H7 (cell line): ENCODE measurements at regions not wholly inside any gene's neighbourhood (a gene's known extent, or its start where the extent isn't known, plus 50 kb on each side); places are given as distances from the start of the nearest gene placed in this dataset.

Experiments
- DNase-seq: peaks from one replicate; pipeline ENCODE4 v3.0.0; 2012
- H3K27me3 ChIP-seq: 2 replicates; pipeline ENCODE4 v1.6.0; 2011; ENCODE audit warnings: mild to moderate bottlenecking, low read length; ENCODE audit not compliant: control insufficient read depth, insufficient read depth
- H3K36me3 ChIP-seq: replicated peaks from 2 replicates; pipeline ENCODE4 v1.5.1; 2011; ENCODE audit warnings: low read length; ENCODE audit not compliant: control insufficient read depth, insufficient read depth
- H3K4me3 ChIP-seq: 2 replicates; pipeline ENCODE4 v1.5.1; 2011; ENCODE audit warnings: low read depth, mild to moderate bottlenecking, control low read depth, low read length, moderate library complexity; ENCODE audit not compliant: insufficient read depth

DNA sequence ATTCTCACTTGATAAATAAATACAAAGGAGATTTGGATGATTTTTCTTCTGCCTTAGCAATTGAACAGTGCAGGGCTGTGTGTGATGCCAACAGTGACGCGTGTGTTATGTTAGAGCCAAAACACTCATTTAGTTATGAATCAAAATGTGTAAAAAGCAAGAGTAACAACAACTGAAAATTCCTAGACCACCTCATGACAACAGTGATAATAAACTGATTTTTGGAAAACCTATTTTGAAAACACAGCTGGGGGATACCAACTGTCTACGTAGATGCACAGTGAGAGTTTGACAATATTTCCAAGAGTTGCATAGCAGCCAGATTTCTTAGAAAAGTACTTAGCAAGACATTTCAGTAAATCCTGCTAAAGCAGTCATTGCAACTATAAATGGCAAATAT is 323.9 kb downstream of the GALR1 start:
- H3K27me3 ChIP-seq, result no peaks in the 10 kb centered on the region
- no peak overlapping the region for H3K4me3 ChIP-seq
- DNase-seq, result no peak
- H3K36me3 ChIP-seq, result no peaks in the 10 kb centered on the region

DNA sequence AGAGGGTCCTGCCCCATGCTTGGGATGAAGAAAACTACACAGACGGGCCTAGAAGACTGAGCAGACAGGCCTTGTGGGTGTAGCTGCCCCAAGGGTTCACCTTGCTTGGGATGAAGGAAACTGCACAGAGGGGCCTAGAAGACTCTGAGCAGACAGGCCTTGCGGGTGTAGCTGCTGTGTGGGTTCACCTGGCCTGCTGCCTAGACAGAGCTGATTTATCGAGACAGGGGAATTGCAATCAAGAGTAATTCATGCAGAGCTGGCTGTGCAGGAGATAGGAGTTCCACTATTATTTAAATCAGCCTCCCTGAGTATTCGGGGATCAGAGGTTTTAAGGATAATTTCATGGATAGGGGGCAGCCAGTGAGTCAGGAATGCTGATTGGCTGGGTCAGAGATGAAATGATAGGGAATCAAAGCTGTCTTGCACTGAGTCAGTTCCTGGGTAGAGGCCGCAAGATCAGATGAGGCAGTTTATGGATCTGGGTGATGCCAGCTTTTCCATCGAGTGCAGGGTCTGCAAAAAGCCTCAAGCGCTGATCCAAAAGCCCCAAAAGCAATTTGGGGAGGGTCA is 341.4 kb downstream of the GALR1 start:
- Histone ChIP-seq H3K36me3 (no peaks in the 10 kb centered on the region), H3K27me3 (no peaks in the 10 kb centered on the region), H3K4me3 (no peak overlapping the region)
- DNase-seq, result no peak

DNA sequence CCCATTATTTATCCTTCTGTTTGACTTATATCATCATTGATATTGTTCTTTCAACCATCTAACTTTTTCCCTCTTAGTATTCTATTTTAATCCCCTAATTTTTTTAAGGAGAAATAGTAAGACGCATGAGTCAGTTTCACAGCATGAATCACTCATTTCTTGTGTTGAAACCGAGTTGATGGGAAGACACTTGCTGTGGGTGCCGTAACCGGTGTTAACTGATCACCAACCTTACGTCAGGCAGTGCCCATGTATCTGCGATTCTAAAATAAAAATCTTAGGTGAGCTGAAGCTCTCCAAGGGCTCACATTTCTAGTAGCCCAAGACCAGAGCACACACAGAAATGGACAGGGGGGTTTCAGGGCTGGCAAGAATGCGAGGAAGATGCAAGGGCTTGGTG is 348.1 kb downstream of the GALR1 start:
- no peak overlapping the region for H3K4me3 ChIP-seq
- no peaks in the 10 kb centered on the region for H3K36me3 ChIP-seq
- no peaks in the 10 kb centered on the region for H3K27me3 ChIP-seq
- no peak for DNase-seq

DNA sequence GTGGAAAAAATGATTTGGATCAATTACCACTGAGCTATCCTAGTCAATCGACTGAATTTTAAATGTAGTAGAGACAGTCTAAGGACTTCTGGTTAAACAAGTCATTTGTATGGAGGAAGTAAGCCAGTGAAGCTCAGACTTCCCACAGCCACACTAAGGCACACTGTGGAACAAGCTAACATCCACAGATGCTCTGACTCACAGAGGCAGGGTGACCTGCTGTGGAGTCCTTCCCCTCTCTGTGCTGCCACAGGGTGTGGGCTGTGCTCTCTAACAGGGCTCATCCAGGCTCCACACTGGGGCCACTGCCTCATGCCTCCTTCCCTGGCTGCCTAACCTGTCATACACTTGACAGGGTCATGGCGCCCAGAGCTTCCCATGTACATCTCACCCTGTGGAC is 351.0 kb downstream of the GALR1 start:
- H3K36me3 ChIP-seq, result no peaks in the 10 kb centered on the region

DNA sequence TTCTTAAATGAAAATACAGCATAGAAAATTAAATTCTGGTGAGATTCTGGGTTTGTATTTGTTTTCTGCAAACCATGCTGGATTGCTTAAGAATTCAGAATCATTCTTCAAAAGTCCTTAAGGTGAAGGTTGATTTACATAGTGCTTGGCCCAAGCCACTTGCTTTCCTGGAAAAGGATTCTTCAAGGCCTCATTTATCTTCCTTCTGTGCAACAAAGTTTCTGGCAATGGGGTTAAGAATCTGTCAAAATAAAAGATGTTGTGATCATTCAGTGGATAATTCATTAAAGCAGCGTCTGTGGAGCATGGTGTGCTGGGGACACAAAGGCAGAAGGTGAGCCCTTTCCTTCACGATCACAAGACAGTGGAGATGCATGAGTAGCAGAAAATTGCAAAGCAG is 351.9 kb downstream of the GALR1 start:
- Histone ChIP-seq H3K36me3 (no peaks in the 10 kb centered on the region), H3K4me3 (no peak overlapping the region), H3K27me3 (no peaks in the 10 kb centered on the region)
- DNase-seq, result no peak

More for the DNA sequence above, 351.0 kb downstream of the GALR1 start:
- no peak for DNase-seq
- Histone ChIP-seq H3K27me3 (no peaks in the 10 kb centered on the region), H3K4me3 (no peak overlapping the region)

DNA sequence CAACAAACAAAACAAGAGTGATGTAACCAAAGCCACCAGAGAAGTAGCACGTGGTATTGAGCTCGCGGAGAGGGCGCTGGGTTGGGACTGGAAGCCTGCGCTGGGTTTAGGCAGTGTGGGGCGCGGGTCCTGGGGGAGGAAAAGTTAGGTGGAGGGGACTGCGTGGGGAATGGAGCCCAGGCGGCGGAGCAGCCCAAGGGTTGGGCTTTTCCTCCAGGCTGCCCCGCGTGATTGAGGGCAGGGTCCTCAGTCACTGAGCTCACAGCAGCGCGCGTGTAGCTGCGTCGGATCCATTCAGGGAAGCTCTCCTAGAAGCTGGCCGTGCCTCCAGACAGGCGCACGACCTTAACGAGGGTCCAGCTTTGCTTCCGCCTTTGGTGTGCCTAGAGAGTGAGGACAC is 357.4 kb downstream of the GALR1 start:
- Histone ChIP-seq H3K4me3 (no peak overlapping the region), H3K36me3 (no peaks in the 10 kb centered on the region), H3K27me3 (no peaks in the 10 kb centered on the region; the same call in 1 of the 2 replicates)
- no peak for DNase-seq

DNA sequence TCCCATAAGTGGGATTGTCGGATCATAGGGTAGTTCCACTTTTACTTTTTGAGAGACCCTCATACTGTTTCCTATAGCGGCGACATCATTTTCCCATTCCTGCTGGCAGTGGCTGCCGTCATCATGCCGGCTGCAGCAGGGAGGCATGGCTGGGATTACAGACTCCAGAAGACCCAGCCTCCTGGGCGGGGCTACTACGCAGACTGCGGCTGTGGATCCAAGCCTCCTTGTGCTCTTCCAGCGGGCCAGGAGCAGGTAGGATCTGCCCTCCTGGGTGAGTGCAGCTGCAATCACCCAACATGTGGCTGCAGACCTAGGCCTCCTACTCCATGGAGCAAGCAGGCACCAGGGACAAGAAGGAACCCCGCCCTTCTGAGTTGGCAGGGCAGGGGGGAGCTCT is 359.2 kb downstream of the GALR1 start:
- no peaks in the 10 kb centered on the region; the same call in 1 of the 2 replicates for H3K27me3 ChIP-seq
- peak; percentile 61 for DNase-seq

DNA sequence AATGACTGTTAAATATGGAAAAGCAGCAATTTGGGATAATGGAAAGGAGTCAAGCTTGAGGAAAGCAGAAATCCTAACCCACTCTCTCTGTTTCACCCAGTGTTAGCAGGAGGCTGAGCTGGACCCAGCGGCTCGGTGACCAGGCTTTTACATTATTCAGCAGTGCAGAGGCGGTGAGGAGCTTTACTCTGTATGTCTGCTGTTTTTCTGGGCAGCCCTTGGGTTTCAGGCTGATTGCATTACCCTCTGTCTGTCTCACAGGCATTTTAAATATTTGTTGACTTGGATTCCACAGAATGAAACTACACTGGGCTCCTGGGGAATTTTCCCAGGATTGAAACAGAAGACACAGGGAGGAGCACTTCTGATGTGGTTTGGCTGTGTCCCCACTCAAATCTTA is 368.0 kb downstream of the GALR1 start:
- Histone ChIP-seq H3K27me3 (no peaks in the 10 kb centered on the region), H3K36me3 (no peaks in the 10 kb centered on the region), H3K4me3 (no peak overlapping the region)
- no peak for DNase-seq

More for the DNA sequence above, 359.2 kb downstream of the GALR1 start:
- Histone ChIP-seq H3K36me3 (no peaks in the 10 kb centered on the region), H3K4me3 (no peak overlapping the region)

DNA sequence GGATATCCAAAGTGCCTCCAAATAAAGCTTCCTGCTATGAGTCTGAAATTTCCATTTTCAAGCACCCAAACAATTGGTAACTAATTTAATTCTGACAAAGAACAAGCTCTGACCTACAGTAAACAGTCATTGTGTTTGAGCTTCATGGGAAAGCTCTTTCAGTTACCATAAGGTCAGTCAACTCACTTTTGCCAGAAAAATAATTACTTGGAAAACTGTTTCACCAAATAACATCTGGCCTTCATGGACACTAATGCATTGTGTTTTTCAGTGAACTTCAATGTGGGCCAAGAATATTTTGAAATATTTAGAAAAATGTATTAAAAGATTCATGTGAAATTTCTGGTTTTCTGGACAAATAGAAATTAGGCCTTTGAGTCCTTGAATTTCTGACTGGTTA is 369.9 kb downstream of the GALR1 start:
- Histone ChIP-seq H3K4me3 (no peak overlapping the region), H3K27me3 (no peaks in the 10 kb centered on the region), H3K36me3 (no peaks in the 10 kb centered on the region)
- DNase-seq, result no peak

DNA sequence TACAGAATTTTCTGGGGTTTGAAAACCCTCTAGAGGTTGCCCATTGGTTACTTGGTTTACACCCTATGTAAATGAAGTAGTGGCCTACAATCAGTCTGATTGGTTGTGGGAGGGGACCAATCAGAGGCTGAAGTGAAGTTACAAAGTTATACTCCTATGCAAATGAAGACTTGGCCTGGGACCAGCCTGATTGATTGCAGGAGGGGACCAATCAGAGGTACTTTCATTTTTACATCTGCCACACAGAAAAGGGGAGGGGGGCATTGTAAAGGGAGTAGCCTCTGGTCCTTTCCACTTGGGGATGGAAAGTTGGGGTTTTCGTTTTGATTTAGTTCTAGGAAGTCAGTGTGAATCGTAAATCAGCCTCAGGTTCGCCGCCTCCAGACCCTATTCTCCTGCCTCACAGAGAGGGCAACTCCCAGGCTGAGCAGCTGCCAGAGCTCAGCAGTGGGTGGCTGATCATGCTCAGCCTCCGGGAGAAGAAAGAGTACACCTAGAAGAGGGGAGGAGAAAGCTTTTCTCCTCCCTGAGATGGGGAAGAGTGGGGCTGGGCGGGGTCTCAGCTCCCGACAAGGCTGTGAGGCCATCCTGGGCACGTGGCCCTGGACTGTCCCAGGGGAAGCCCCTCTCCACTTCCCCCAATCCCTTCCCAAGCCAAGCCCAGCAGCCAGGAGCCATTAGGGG is 372.5 kb downstream of the GALR1 start:
- no peak for DNase-seq

DNA sequence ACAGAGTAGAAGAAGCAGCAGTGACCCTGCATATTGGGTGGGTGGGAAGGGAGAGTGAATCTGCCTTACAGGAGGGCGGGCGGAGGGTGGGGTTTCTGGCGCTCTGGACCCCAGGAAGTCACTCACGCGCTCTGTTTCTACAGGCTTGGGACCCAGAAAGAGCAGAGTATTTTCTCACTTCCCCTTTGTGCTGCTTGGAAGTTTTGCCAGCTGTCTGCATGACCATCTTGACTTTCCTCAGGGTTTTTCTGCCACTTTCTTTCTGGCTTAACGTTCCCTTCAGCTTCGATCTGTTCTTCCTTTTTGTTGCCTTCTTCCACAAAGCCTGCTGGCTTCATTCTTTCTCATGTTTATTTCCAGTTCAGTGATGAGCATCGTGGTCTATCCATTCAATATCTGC is 383.1 kb downstream of the GALR1 start:
- Histone ChIP-seq H3K36me3 (no peaks in the 10 kb centered on the region), H3K4me3 (no peak overlapping the region), H3K27me3 (no peaks in the 10 kb centered on the region)
- no peak for DNase-seq

More for the DNA sequence above, 372.5 kb downstream of the GALR1 start:
- H3K4me3 ChIP-seq, result no peak overlapping the region
- H3K36me3 ChIP-seq, result no peaks in the 10 kb centered on the region
- H3K27me3 ChIP-seq, result no peaks in the 10 kb centered on the region

DNA sequence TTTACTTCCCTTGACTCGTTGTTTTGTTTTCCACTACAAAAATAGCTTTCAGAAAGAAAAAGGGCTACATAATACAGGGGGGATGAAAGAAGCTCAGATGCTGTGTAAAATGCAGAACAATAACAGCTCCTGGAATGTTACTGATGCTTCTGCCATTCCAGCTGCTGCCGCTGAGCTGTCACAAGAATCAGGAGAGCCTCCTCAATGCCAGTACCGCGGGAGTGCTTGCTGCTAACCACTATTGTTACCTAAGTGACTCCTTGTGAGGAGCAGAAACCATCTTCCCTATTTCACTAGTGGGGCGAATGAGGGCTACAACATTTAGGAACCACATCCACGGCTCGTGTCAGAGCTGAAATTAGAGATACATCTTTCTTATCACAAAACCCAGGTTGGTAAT is 384.8 kb downstream of the GALR1 start:
- DNase-seq, result no peak
- Histone ChIP-seq H3K4me3 (no peak overlapping the region), H3K36me3 (no peaks in the 10 kb centered on the region), H3K27me3 (no peaks in the 10 kb centered on the region)

DNA sequence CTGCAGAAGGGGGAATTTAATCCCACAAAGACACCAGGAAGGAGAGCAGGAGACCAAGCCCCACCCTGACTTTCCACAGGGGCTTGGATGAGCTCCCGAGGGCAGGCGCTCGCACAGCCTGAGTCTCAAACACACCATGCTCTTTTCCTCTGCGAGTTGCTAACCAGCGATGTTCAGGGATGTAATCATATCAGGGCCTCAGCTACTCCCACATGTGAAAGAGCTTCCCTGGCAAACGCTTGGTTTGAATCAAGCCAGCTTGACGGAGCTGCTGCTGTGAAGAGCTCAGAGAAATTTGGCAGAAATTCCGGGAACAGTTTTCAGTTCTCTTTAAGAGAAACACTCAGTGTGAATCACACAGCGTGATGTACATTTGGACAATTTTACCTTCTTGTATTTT is 385.8 kb downstream of the GALR1 start:
- no peaks in the 10 kb centered on the region for H3K27me3 ChIP-seq
- no peak for DNase-seq
- H3K36me3 ChIP-seq, result no peaks in the 10 kb centered on the region
- H3K4me3 ChIP-seq, result no peak overlapping the region

DNA sequence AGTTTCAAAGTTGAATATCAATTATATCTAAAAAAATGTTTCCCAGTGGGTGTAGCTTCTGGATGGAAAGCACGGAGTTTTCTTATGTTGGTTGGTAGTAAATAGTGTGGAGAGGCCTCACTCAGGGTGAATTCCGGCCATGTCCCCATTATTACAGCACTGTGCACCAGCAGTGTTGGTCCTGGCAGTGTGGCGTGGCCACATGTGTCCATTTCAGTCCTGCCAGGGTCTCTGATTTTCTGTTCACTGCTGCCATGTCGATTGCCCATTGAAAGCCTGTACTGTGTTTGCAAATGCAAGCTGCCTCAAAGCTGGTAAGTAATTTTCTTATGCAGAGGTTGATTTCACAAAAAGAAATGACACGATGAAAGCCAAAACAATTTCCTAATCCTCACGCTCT is 386.2 kb downstream of the GALR1 start:
- no peaks in the 10 kb centered on the region for H3K36me3 ChIP-seq
- DNase-seq, result no peak
- H3K4me3 ChIP-seq, result no peak overlapping the region
- H3K27me3 ChIP-seq, result no peaks in the 10 kb centered on the region

DNA sequence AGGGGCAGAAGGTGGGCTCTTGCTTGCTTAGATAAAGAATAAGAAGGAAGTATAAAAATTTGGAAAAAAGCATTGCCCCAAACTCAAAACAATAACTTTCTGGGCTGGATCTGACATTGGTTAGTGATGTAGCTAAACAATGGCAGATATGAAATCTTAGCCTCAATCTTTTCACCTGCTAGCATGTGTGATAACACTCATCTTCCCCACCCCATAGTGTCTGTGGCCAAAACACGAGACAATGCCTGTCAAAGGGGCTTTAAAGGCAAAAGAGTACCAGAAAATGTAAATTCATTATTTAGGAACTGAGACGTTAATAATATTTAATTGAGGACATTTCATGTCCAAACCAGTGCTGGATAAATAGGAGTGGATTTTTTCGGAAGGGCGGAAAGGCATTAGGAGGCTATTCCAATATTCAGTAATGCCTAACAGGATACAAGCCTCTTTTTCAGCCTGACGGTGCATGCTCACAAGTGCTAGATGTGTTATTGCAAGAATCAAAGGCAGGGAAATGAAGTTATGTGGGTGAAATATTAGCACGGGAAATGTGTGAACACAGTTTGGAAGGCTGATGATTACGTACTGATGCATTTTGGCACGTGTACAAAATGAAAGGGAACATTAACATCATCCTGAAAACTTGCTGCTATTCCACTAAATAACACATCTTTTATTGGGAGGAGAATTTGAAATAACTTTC is 395.7 kb downstream of the GALR1 start:
- H3K4me3 ChIP-seq, result no peak overlapping the region
- H3K36me3 ChIP-seq, result no peaks in the 10 kb centered on the region
- H3K27me3 ChIP-seq, result no peaks in the 10 kb centered on the region
- DNase-seq, result no peak
